ENCODE measurements at regions not wholly inside any gene's neighbourhood (a gene's known extent, or its start where the extent isn't known, plus 50 kb on each side); places are given as distances from the start of the nearest gene placed in this dataset.

DNA sequence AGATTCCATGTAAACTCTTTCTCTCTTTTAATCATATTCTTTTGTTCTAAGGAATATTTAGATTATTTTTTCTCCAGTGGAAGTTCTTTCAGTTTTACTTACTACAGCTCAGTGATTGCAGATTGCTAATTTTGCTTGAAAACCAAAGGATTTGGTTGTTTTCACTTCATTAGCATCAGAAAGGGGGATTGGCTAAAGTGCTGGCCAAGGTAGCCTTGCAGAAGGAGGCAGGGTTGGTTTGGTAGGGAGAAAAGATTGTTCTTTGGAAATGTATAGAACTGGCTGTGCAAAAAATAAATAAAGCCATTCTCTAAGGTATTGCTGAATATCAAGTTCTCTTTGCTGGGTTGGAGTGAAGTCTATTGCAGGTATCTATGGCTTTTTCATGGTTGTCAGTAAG is 92.6 kb downstream of the FAT3 start:
- DNase-seq (ENCODE audit: low read depth): no peak
- TF ChIP-seq, protein P1, sequence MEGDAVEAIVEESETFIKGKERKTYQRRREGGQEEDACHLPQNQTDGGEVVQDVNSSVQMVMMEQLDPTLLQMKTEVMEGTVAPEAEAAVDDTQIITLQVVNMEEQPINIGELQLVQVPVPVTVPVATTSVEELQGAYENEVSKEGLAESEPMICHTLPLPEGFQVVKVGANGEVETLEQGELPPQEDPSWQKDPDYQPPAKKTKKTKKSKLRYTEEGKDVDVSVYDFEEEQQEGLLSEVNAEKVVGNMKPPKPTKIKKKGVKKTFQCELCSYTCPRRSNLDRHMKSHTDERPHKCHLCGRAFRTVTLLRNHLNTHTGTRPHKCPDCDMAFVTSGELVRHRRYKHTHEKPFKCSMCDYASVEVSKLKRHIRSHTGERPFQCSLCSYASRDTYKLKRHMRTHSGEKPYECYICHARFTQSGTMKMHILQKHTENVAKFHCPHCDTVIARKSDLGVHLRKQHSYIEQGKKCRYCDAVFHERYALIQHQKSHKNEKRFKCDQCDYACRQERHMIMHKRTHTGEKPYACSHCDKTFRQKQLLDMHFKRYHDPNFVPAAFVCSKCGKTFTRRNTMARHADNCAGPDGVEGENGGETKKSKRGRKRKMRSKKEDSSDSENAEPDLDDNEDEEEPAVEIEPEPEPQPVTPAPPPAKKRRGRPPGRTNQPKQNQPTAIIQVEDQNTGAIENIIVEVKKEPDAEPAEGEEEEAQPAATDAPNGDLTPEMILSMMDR (conservative IDR thresholded peaks at IDR 0.05; ENCODE audit: low read depth, low read length): no peak
- H3K4me3 ChIP-seq (ENCODE audit: low read depth, low read length): no peak overlapping the region

DNA sequence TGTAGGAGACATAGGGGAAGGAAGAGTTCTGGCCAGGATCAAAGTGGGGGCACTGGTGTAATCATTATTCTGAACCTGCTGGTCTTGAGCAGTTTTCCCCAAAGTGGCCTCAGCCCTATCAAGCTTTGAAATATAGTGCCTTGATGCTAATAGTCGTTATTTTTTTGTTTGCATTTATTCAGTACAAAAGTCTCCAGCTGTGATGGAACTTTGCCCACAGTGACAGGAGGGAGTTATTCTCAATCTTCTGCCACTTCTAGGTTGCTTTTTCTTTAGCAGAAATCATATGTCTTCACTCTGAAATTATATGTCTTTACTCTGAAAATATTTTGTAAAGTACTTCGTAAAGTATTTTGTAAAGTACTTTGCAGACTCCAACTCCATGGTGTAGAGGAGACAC is 93.1 kb downstream of the FAT3 start:
- DNase-seq (ENCODE audit: low read depth): no peak
- H3K4me3 ChIP-seq (ENCODE audit: low read depth, low read length): no peak overlapping the region
- TF ChIP-seq, protein P1 (conservative IDR thresholded peaks at IDR 0.05; ENCODE audit: low read depth, low read length): no peak

DNA sequence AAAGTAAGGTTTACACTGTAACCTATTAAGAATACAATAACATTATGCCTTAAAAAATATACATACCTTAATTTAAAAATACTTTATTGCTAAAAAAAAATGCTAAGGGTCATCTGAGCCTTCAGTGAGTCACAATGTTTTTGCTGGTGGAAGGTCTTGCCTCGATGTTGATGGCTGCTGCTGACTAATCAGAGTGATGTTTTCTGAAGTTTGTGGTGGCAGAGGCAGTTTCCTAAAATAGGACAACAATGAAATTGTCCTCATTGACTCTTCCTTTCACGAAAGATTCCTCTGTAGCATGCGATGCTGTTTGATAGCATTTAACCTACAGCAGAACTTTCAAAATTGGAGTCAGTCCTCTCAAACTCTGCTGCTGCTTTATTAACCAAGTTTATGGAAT is 97.6 kb downstream of the FAT3 start:
- TF ChIP-seq, protein P1 (conservative IDR thresholded peaks at IDR 0.05; ENCODE audit: low read depth, low read length): no peak
- no peak overlapping the region for H3K4me3 ChIP-seq (ENCODE audit: low read depth, low read length)
- DNase-seq (ENCODE audit: low read depth): peak; percentile 30

DNA sequence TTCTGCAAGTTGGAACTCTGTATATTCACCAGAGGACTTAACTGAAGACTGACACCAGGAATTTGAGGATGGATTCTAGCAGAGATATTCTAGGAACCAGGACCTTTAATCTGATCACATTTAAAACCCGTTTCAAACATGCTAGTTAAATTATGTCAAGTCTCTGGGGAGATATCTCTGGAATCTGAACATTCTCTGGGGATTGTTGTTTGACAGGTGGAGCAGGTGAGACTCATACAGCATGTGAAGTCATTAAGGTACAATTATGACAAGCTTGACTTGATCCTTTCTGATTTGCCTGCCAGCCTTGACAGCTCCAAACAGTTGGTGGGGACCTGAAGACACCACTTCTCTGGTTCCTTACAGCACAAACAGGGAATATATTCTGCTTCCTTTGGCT is 100.3 kb downstream of the FAT3 start:
- TF ChIP-seq, protein P1 (conservative IDR thresholded peaks at IDR 0.05; ENCODE audit: low read depth, low read length): no peak
- no peak overlapping the region for H3K4me3 ChIP-seq (ENCODE audit: low read depth, low read length)
- no peak for DNase-seq (ENCODE audit: low read depth)

DNA sequence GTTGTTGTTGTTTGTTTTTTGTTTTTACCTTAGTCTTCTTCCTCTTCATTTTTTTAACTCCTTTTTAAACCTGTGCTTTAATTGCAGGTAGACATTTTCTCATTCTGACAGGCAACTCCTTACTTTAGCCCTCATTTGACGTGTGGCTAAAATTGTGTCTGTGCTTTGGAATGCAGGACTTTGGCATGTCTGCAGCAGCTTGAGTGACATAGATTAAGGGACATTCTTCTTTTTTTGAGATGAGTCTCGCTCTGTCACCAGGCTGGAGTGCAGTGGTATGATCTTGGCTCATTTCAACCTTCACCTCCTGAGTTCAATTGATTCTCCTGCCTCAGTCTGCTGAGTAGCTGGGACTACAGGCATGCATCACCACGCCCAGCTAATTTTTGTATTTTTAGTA is 100.8 kb downstream of the FAT3 start:
- no peak for DNase-seq (ENCODE audit: low read depth)
- TF ChIP-seq, protein P1 (conservative IDR thresholded peaks at IDR 0.05; ENCODE audit: low read depth, low read length): no peak
- H3K4me3 ChIP-seq (ENCODE audit: low read depth, low read length): no peak overlapping the region

DNA sequence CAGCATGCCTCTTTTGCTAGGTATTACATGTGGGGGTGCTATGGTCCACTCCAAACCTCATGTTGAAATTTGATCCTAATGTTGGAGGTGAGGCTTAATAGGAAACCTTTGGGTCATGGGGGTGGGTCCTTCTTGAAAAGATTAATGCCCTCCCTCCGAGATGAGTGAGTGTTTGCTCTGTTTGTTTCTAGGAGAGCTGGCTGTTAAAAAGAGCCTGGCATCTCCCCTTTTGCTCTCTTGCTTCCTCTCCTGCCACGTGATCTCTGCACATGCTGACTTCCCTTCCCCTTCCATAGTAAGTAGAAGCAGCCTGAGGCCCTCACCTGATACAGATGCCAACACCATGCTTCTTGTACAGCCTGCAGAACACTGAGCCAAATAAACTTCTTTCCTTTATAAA is 104.5 kb downstream of the FAT3 start:
- TF ChIP-seq, protein P1 (conservative IDR thresholded peaks at IDR 0.05; ENCODE audit: low read depth, low read length): no peak
- no peak overlapping the region for H3K4me3 ChIP-seq (ENCODE audit: low read depth, low read length)
- no peak for DNase-seq (ENCODE audit: low read depth)

DNA sequence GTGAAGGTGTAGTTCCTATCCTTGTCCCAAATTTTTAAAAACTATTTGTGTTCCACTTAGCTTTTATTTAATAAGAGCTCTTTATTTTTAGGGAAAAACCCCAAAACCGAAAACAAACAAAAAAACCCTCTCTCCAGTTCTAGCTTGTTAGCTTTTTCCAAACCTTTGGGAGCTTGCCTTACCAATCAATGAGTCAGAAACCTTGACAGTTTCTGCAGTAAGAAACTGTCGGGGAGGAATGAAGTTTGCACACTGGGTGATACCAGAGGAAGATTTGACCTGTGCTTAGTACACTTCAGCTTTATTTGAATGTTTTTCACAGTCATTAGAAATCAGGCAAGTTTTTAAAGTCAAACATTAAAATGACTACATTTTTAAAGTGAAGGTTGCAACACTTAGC is 105.0 kb downstream of the FAT3 start:
- DNase-seq (ENCODE audit: low read depth): peak; percentile 42
- no peak overlapping the region for H3K4me3 ChIP-seq (ENCODE audit: low read depth, low read length)
- TF ChIP-seq, protein P1 (conservative IDR thresholded peaks at IDR 0.05; ENCODE audit: low read depth, low read length): no peak

Measured in choroid plexus epithelial cell (primary cell).